Ovary (tissue), 7 donors: ENCODE measurements at regions not wholly inside any gene's neighbourhood (a gene's known extent, or its start where the extent isn't known, plus 50 kb on each side); places are given as distances from the start of the nearest gene placed in this dataset.
"Not testable (repeated sequence)": the region's sequence is repeated elsewhere in the genome, so short reads cannot be mapped to it uniquely, and the experiment has no call there.

Source experiments
- DNase-seq, 5 donors: peaks; one replicate each; pipeline ENCODE4 v3.0.0-alpha.2; 2019 to 2020
- H3K27ac ChIP-seq, 2 donors: fragments of 200-600 bp; one replicate each; pipeline versions ENCODE4 v1.5.1 to v1.8.0; 2019 to 2022
- H3K27me3 ChIP-seq: fragments of 200-600 bp; one replicate; pipeline ENCODE4 v1.8.0; 2022
- H3K36me3 ChIP-seq: fragments of 200-600 bp; sonication (generic); one replicate; pipeline ENCODE4 v1.5.1; 2019
- H3K4me1 ChIP-seq: one replicate; pipeline ENCODE4 v1.8.1; 2013; ENCODE audit warnings: mild to moderate bottlenecking, moderate library complexity; ENCODE audit not compliant: insufficient read depth
- H3K4me3 ChIP-seq: fragments of 200-600 bp; sonication (generic); one replicate; pipeline ENCODE4 v1.5.1; 2017
- H3K9me3 ChIP-seq, 2 donors: fragments of 200-600 bp in 1 of 2; sonication (generic) in 1 of 2; one replicate each; pipeline versions ENCODE4 v1.5.1 to v1.8.1; 2013 to 2019; ENCODE audit warnings: mild to moderate bottlenecking in 1 of 2, moderate library complexity in 1 of 2
- EP300 ChIP-seq: sonication (generic); formaldehyde crosslinking; IDR thresholded peaks from one replicate; pipeline ENCODE4 v1.6.1; 2017; ENCODE audit warnings: antibody characterized with exemption
- POLR2A ChIP-seq: fragments of 450-650 bp; IDR thresholded peaks from one replicate; pipeline ENCODE4 v1.6.1; 2017; ENCODE audit warnings: antibody characterized with exemption, mild to moderate bottlenecking, moderate library complexity
- WGBS, 3 donors: extraction: QIAGEN DNeasy Blood & Tissue Kit in 1 of 3; methylation state at CpG; one replicate each; pipeline versions ENCODE4 v1.1.5 to v1.1.7; 2013 to 2017; 5-methylcytosine and 5-hydroxymethylcytosine counted together
- intact Hi-C, 4 donors: fragments of 100-400 bp; cut with DNase I; formaldehyde crosslinking; loops; one replicate each; pipeline versions ENCODE4 v1.11.0 to v1.15.1; 2022 to 2023
- TF ChIP-seq, protein P1 (sequence below), 3 donors: fragments of 450-650 bp in 2 of 3; fragments of 200-600 bp in 1 of 3; IDR thresholded peaks; one replicate each; pipeline versions ENCODE4 v1.5.1 to v1.8.0; 2016 to 2022; ENCODE audit warnings: antibody characterized with exemption in 3 of 3, mild to moderate bottlenecking in 1 of 3
- donor health status: DM: no; HTN: no; CAD: no; lungs with moderate emphysema.
- donor health status: DM: no; HTN: no; CAD: no.
- donor health status: Bipolar disorder and iron deficiency.
- donor health status: DM: no; HTN: no; CAD: no.
- donor health status: DM: yes; HTN: yes; CAD: no.

DNA sequence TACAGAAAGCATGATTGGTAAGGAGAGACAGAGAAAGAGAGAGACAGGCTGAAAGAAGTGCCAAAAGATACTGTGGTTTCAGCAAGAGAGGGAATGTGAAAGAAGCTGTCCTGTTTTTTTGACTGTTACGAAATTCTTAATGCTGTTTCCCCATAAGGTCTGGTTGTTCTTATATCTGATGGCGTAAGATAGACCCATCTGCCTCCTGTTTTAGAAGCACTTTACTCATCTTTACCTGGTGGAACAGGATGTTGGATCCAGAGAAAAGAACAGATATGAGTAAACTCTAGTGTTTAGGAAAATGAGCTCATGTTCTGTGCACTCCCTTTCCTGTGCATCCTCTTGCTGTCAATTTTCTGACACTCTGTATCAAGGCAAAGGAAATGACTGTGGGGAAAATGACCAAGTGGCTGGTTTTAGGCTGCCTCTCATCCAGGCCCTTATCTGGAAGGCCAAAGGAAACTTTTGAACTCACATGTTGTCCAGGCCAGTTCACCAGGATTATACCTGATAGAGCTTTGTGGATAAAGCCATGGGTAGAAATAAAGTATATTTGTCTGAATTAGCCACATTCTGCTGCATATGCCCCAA is 311.7 kb upstream of the HTR2C start:
- WGBS, 3 donors = 72 to 89% (median 83%) methylated on average over 2 of the region's 2 CpGs

DNA sequence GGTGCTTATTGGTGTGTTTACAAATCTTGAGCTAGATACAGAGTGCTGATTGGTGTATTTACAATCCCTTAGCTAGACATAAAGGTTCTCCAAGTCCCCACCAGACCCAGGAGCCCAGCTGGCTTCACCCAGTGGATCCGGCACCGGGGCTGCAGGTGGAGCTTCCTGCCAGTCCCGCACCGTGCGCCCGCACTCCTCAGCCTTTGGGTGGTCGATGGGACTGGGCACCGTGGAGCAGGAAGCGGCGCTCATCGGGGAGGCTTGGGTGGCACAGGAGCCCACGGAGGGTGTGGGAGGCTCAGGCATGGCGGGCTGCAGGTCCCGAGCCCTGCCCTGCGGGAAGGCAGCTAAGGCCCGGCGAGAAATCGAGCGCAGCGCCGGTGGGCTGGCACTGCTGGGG is 313.5 kb upstream of the HTR2C start:
- WGBS, 3 donors = 91 to 95% (median 93%) methylated on average over 21 of the region's 21 CpGs
- intact Hi-C loops, H3K27ac ChIP-seq, H3K9me3 ChIP-seq, H3K36me3 ChIP-seq, H3K4me1 ChIP-seq, H3K27me3 ChIP-seq, H3K4me3 ChIP-seq, DNase-seq: not testable (repeated sequence)

More for the DNA sequence above, 311.7 kb upstream of the HTR2C start:
- no peak for DNase-seq
- H3K36me3 ChIP-seq = no peaks in the 10 kb centered on the region
- H3K9me3 ChIP-seq = no peaks in the 10 kb centered on the region
- H3K4me3 ChIP-seq = no peak overlapping the region
- no peaks in the 10 kb centered on the region for H3K4me1 ChIP-seq
- intact Hi-C loops = no loop called here
- no peaks in the 10 kb centered on the region for H3K27me3 ChIP-seq
- no peak overlapping the region for H3K27ac ChIP-seq
- TF ChIP-seq EP300 (no peak), POLR2A (no peak)
- TF ChIP-seq, protein P1, sequence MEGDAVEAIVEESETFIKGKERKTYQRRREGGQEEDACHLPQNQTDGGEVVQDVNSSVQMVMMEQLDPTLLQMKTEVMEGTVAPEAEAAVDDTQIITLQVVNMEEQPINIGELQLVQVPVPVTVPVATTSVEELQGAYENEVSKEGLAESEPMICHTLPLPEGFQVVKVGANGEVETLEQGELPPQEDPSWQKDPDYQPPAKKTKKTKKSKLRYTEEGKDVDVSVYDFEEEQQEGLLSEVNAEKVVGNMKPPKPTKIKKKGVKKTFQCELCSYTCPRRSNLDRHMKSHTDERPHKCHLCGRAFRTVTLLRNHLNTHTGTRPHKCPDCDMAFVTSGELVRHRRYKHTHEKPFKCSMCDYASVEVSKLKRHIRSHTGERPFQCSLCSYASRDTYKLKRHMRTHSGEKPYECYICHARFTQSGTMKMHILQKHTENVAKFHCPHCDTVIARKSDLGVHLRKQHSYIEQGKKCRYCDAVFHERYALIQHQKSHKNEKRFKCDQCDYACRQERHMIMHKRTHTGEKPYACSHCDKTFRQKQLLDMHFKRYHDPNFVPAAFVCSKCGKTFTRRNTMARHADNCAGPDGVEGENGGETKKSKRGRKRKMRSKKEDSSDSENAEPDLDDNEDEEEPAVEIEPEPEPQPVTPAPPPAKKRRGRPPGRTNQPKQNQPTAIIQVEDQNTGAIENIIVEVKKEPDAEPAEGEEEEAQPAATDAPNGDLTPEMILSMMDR (IDR thresholded peaks at IDR 0.05) = no peak

DNA sequence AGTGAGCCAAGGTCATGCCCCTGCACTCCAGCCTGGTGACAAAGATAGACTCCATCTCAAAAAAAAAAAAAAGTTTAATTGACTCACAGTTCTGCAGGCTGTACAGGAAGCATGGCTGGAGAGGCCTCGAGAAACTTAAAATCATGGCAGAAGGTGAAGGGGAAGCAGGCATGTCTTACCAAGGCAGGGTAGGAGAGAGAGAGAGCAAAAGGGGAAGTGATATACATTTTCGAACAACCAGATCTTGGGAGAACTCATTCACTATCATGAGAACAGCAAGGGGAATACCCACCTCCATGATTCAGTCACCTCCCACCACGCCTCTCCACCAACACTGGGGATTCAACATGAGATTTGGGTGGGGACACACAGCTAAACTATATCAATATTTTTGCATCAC is 315.2 kb upstream of the HTR2C start:
- H3K4me3 ChIP-seq = no peak overlapping the region
- intact Hi-C loops = no loop called here
- no peaks in the 10 kb centered on the region for H3K27me3 ChIP-seq
- no peaks in the 10 kb centered on the region for H3K36me3 ChIP-seq
- no peak for DNase-seq
- TF ChIP-seq, protein P1 (IDR thresholded peaks at IDR 0.05) = no peak
- TF ChIP-seq POLR2A = no peak
- no peak for TF ChIP-seq EP300
- no peak overlapping the region for H3K27ac ChIP-seq
- no peaks in the 10 kb centered on the region for H3K9me3 ChIP-seq
- WGBS, 3 donors = 70 to 77% (median 71%) methylated on average over 3 of the region's 3 CpGs
- no peaks in the 10 kb centered on the region for H3K4me1 ChIP-seq

DNA sequence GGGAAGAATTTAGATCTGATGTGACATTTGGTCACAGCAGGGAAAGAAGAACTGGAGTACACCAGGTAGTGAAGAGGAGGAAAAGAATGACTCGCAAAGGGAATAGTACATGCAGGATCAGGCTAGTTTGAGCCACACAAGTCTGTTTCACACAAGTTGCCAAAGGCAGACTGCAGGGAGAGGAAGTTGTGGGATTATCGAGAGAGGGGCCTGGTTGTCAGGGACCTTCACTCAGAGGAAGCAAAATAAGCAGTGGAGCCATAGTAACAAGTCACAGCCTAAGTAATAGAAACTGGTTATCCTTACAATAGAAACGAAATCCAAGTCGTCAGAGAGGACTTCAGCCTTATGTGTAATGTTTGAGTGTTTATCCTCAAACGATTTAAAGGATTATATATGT is 316.7 kb upstream of the HTR2C start:
- H3K27ac ChIP-seq = no peak overlapping the region
- no peaks in the 10 kb centered on the region for H3K36me3 ChIP-seq
- TF ChIP-seq, protein P1 (IDR thresholded peaks at IDR 0.05) = no peak
- TF ChIP-seq POLR2A (no peak), EP300 (no peak)
- DNase-seq = no peak
- H3K9me3 ChIP-seq = no peaks in the 10 kb centered on the region
- intact Hi-C loops = no loop called here
- 55 to 71% (median 69%) methylated on average over 5 of the region's 5 CpGs for WGBS, 3 donors
- no peak overlapping the region for H3K4me3 ChIP-seq
- no peaks in the 10 kb centered on the region for H3K4me1 ChIP-seq
- no peaks in the 10 kb centered on the region for H3K27me3 ChIP-seq

DNA sequence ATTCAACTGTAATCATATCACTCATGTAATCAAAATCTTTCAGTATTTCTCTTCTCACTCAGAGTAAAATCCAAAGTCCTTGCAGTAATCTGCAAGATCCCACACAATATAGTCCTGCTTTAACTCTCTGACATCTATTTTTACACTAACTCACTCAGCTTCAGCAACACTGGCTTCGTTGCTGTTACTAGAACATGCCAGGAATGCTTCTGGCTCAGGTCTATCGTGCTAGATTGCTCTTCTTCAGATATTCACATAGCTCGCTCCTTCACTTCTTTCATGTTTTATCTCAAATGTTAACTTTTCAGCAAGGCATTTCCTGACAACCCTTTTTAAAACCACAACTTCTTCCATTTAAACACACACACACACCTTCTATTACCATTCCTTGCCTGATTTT is 331.7 kb upstream of the HTR2C start:
- Histone ChIP-seq H3K4me3 (no peak overlapping the region), H3K36me3 (no peaks in the 10 kb centered on the region), H3K4me1 (no peaks in the 10 kb centered on the region), H3K27ac (no peak overlapping the region), H3K27me3 (no peaks in the 10 kb centered on the region), H3K9me3 (no peaks in the 10 kb centered on the region)
- DNase-seq = no peak
- intact Hi-C loops = no loop called here
- TF ChIP-seq, protein P1 (IDR thresholded peaks at IDR 0.05) = no peak
- TF ChIP-seq POLR2A (no peak), EP300 (no peak)
- 28 to 37% (median 30%) methylated on average over 3 of the region's 3 CpGs for WGBS, 3 donors
